EL (cell line): ENCODE measurements at regions not wholly inside any gene's neighbourhood (a gene's known extent, or its start where the extent isn't known, plus 50 kb on each side); places are given as distances from the start of the nearest gene placed in this dataset.
A peak's percentile ranks its signal among the peaks of the same experiment; 100 is the strongest.

Experiments
- DNase-seq: peaks from one replicate; pipeline ENCODE4 v3.0.0-alpha.2; 2016

DNA sequence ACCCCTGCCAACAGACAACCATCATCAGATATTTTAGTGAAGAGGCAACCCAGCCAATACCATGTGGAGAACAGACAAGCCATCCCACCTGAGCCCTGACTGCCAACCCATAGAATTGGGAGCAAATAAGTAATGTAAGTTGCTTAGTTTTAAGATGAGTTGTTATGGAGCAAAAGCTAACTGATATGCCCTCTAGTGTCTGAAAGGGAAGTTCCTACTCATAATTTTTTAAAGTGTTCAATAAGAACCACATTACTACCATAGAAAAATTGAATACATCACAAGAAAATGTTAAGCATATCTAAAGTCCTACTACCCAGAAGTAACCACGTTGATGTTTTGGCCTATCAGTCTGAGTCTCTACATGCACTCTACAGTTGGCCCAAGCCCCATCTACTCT is 50.8 kb upstream of the SLC36A4 start:
- DNase-seq: no peak

DNA sequence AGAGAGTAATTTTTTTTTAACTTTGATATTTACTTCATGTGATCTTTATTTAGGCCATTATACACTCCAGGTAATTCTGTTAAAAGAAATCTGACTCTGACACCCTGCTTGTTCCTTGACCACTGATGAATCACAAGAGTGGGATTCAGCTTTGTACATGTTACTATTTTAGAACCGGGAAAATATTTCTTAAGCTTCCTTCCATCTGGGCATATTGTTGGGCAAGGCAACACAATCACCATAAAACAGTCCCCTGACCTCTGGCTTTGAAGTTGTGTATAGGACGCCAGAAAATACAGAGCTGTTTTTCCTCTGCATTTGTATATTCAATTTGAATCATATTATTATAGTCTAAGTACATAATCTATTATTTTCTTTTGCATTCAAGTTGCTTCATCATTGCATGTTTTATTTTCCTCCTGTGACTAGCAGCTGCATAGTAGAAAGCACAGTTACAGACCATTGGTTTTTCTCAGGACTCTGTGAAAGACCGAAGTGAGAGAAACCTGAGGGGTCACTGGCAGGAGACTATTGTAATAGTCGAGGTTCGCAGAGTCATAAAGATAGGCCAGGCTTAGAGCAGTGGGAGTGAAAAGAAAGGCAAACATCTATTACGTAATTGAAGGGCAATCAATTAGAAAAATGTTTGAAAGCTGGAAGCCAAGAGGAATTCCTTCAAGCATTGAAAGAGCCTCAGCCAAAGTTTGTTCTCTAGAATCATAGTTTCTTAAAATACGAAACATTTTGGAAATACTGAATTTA is 51.8 kb upstream of the SLC36A4 start:
- DNase-seq: no peak

- no peak for DNase-seq
Observed at GRCh38 chr11:93250326-93250725, 52.5 kb upstream of the SLC36A4 start.

DNA sequence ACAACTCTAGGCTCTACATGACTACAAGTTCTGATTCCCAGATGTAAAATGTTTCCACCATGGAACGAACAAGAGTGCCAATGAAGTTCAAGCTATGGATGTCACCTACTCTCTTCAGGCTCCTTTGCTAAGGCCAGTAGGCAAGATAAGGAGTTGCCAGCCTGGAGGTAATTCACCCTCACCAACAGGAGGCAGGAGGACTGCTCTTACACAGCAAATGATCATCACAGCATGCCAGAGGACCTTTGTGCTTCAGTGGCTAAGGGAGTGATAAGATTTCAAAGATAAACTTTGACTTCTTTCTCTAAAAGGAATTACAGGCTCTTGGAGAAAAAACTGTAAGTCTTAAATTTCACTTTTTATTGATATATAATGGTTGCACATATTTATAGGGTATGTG is 54.1 kb upstream of the SLC36A4 start:
- DNase-seq: no peak

GRCh38 chr11:93253111-93253510 is 55.3 kb upstream of the SLC36A4 start:
- DNase-seq: no peak

GRCh38 chr11:93256623-93257022 is 58.8 kb upstream of the SLC36A4 start:
- DNase-seq: no peak

GRCh38 chr11:93267383-93267782 is 63.2 kb upstream of the DEUP1 start:
- DNase-seq: peak; percentile 1

DNA sequence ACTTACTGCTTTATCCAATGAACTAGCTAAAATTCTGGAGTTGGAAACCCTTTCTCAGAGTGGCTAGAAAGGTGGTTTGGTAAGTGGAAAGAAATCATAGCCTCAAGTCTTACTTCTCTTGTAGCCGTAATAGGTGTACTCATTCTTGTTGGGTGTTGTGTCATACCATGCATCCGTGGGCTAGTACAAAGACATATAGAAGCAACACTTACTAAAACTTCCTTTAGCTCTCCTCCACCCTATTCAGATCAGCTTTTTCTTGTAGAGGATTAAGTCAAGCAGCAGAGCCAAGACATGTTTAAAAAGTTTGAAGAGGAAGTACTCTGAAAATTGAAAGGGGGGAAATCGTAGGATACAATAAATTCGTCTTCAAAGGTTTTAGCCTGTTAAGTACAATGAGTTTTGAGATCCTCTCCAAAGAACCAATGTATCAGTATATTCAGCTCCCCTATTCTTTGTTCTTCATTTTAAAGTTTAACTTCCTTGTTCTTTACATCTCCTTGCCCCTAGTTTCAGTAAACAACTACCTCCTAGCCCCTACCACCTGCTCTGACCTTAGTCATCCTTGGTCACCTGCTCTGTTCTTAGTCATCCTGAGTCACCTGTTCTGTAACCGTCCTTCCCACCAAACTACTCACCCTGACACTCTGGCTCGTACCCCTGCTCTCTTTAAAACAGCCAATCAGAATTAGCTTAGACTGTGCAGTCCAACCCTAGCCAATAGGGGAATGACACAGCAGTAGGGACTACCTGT is 62.1 kb upstream of the DEUP1 start:
- no peak for DNase-seq

DNA sequence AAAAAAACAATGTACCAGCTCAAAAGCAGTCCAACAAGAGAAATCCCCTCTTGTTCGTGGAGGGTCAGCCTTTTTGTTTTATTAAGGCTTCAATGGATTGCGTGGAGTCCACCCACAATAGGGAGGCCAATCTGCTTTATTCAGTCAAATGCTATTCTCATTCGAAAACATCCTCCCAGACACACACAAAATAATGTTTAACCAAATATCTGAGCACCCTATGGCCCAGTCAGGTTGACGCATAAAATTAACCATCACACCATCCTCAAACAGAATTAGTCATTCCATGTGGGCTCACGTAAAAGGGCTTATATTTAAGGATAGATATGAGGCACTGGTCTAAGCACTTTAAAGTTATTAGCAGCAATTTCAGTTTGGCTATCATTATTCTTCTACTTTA is 58.9 kb upstream of the DEUP1 start:
- DNase-seq: no peak

- DNase-seq: no peak
Observed at GRCh38 chr11:93274851-93275250, 55.7 kb upstream of the DEUP1 start.

GRCh38 chr11:93278976-93279375 is 51.6 kb upstream of the DEUP1 start:
- no peak for DNase-seq

DNA sequence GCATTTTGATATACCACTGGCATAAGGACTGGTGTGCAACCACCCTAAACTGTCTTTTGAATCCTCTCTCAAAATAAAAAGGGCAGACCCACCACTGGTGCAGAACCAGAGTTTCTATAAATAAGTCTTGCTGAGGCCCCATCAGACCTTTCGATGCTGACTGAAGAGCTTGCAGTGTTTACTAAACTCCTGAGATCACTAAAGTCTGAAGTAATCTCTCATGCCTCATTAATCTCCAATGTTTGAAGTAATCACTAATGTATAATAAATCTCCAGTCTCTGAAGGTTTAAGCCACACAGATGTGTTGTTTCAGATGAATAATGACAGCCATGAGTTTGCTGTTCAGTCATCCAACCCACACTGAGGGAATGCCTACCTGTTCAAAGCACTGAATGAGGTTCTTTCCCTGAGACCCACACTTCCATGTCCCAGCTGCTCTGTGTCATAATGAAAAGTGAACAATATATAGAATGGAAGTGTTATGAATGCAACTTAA is 50.6 kb upstream of the DEUP1 start:
- DNase-seq: no peak
